GM12874 (cell line): ENCODE measurements at regions not wholly inside any gene's neighbourhood (a gene's known extent, or its start where the extent isn't known, plus 50 kb on each side); places are given as distances from the start of the nearest gene placed in this dataset.

Source experiments
- TF ChIP-seq, protein P1 (sequence below): IDR thresholded peaks from 2 replicates; pipeline ENCODE4 v1.5.1; 2011; ENCODE audit warnings: low read depth, mild to moderate bottlenecking, control low read depth, low read length, moderate library complexity; ENCODE audit not compliant: insufficient read depth

DNA sequence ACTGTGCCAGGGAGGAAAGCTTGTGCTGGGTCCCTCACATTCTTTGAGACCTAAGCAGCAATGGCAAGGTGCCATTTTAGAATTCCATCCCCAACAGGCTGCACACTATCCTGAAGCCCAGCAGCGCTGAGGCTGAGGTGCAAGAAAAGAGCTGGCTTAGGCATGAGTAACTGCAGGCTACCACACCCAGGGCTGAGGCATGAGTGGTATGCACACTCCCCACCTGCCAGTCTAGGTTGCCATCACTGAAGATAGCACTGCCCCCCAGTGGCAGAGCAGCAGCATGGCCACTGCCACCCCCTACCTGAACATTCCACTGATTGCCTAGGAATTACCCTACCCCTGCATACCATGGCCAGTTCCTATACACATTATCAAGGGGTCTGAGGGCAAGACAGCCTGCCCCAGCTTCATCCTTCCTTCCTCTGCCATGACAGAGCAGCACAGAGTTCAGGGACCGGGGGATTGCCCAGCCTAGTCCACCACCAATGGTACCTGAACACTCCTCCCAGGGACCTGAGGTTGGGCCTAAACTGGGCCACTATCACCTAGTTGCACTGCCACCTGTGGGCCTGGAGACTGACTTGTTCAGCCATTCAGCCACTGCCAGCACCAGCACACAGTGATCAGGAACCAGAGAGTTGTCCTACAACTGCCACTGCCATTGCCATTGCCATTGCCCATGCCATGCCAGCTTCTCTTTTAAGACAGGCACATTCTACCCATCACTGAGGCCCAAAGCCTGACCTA, 129.8 kb downstream of the SATB1 start:
- TF ChIP-seq, protein P1, sequence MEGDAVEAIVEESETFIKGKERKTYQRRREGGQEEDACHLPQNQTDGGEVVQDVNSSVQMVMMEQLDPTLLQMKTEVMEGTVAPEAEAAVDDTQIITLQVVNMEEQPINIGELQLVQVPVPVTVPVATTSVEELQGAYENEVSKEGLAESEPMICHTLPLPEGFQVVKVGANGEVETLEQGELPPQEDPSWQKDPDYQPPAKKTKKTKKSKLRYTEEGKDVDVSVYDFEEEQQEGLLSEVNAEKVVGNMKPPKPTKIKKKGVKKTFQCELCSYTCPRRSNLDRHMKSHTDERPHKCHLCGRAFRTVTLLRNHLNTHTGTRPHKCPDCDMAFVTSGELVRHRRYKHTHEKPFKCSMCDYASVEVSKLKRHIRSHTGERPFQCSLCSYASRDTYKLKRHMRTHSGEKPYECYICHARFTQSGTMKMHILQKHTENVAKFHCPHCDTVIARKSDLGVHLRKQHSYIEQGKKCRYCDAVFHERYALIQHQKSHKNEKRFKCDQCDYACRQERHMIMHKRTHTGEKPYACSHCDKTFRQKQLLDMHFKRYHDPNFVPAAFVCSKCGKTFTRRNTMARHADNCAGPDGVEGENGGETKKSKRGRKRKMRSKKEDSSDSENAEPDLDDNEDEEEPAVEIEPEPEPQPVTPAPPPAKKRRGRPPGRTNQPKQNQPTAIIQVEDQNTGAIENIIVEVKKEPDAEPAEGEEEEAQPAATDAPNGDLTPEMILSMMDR = peak; percentile 97

DNA sequence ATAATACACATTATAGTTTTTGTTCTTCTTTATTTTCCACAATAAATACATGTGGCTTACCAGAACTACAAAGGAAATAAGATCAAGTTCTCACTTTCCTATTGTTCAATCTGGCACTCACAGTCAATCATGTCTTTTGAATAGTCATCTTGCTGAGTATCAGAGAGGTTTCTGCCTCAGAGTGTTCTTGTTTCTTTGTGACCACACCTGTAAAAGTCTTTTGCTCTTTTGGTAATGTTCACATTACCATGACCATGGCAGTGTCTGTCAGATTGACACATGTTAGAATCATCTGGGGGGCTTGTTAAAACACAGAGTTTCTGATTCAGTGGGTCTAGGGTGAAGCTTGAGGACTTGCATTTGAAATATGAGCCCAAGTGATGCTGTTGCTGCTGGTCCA, 135.0 kb downstream of the SATB1 start:
- TF ChIP-seq, protein P1 = no peak

DNA sequence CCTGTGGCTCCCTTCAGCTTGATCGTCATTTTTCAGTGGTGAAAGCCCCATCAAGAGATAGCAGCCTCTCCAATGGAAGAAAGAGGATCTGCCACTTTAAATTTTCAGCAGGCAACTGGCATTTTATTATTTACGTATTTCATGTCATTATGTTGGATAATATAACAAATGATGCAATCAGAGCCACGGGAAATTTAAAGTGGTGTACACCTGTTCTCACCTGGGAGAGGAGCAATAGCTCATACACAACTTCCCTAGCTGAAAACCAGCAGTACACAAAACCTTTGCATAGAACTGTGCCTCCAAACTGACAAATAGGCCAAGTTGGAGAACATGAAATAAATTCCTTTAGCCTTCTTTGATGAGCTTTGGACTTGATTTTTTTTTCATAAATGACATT, 136.9 kb downstream of the SATB1 start:
- TF ChIP-seq, protein P1 = no peak

DNA sequence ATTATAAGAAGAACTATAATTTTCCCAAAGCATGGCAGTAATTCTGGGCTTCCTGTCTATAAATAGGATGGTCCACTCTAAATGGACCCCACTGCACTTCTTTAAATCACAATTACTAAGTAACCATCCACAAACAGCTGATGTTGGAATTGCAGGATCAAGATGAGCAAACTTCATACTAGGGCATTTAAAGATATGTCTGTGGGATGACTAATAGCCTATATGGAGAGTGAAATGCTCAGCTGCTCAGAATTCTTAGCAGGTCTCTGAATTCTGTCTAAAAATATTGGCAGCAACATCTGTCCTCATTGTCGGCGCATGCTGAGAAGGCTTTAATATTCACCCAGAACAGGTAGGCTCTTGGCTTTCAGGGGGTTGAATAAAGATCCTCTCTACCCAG, 140.4 kb downstream of the SATB1 start:
- TF ChIP-seq, protein P1 = no peak

DNA sequence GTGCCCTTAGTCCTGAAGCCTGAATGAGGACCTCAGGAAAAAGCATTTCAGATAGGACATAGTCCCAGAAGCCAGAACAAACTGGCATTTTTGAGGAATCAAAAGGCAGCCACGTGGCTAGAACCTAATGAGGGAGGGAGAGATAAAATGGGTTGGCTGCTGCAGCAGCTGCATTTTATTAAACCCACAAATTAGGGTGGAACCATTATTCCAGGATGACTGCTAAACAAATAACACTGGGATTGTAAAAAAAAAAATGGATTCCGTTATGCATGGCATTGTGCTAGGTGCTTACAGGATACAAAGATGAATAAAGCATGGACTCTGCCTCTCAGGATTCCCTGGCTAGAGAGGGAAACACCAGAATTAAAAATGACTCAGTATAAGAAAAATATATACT, 141.5 kb downstream of the SATB1 start:
- TF ChIP-seq, protein P1 = no peak

DNA sequence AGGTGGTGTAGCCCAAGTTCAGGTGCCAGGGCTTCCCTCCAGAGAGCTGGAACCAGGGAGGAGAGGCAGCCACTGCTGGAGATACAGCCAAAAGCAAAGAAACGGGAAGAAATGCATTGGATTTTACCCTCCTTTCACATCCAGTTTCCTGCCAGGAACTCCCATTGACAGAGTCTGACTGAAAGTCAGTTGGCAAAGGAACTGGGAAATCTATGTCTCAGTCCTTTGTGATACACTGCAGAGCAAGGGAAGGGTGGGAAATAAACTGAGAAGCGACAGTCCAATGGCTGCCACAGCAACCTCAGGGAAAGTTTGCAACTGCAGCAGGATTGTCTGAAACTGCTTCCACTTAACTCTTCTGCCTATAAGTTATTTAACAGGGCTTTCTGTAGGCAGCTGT, 142.6 kb downstream of the SATB1 start:
- TF ChIP-seq, protein P1 = no peak

DNA sequence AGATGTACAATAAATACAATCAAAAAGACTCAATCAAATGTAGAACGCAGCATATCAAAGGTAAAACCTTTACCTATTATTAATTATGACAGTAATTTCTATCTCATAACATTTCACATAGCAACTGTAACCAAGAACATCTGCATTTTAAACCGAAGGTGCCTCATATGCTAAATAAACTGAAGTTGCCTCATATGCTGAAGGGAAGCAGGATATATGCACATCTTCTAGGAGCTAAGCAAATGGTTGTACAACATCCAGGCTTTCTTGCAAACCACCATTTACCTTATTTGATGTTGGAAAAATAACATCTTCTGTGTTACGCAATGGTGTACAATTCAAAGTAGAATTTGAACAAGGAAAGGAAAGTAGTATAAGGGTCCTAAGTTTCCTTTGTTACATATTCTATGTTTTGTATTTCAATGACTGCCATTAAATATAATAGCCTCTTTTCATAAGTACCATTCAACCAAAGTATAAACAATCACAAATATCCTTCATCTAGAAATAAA, 145.9 kb downstream of the SATB1 start:
- TF ChIP-seq, protein P1 = no peak

DNA sequence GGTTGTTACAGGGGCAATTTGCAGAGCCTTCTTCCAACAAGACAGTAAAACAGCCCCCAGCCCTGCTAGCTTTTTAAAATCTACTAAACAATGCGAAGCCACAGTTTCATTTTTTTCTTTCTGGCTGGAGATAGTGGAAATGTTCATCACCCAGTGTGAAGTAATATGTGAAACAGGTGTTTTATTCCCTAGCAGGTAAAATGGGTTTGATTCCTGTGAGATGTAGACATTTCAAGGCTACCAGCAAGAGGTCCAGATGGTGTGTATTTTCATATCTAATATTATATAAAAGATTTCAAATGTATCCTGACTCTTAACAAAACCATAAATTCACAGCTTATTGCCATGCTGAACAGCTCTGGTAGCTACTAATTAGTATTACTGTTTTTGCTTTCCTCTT, 160.3 kb downstream of the SATB1 start:
- TF ChIP-seq, protein P1 = no peak
